Esophagus muscularis mucosa (tissue), 4 donors: ENCODE measurements at regions not wholly inside any gene's neighbourhood (a gene's known extent, or its start where the extent isn't known, plus 50 kb on each side); places are given as distances from the start of the nearest gene placed in this dataset.

Experiments used
- EP300 ChIP-seq: sonication (generic); formaldehyde crosslinking; IDR thresholded peaks from one replicate; pipeline ENCODE4 v1.6.1; 2017; ENCODE audit warnings: antibody characterized with exemption
- POLR2A ChIP-seq: fragments of 450-650 bp; IDR thresholded peaks from one replicate; pipeline ENCODE4 v1.6.1; 2017; ENCODE audit warnings: antibody characterized with exemption, moderate library complexity, mild to moderate bottlenecking, low read depth
- POLR2AphosphoS5 ChIP-seq, 2 donors: sonication (generic); formaldehyde crosslinking; IDR thresholded peaks; one replicate each; pipeline ENCODE4 v1.6.1; 2017; ENCODE audit warnings: antibody characterized with exemption in 2 of 2
- TF ChIP-seq, protein P1 (sequence below), 3 experiments: fragments of 200-600 bp in 2 of 3; fragments of 450-650 bp in 1 of 3; sonication (generic) in 2 of 3; IDR thresholded peaks; one replicate each; pipeline ENCODE4 v1.5.1; 2017 to 2019; ENCODE audit warnings: antibody characterized with exemption in 3 of 3, mild to moderate bottlenecking in 2 of 3, moderate library complexity in 1 of 3

DNA sequence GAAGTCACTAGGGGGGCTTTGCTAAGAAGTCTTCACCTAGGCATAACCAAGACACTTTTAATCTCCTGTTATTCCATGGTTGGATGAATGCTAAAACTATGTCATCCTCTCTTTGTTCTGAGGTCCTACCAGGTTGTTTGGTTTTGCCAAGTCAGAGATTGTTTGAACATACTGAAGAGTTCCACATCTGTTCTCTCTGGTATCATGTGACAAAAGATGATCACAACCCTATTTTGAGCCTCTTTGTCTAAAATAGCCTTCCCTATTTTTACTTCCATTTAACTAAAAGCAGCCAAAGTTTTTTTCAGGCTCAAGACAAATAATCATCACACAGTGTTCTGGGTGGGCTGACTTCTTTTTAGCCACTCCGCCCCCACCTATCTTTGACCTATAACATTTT, 218.4 kb upstream of the LMCD1 start:
- TF ChIP-seq, protein P1, sequence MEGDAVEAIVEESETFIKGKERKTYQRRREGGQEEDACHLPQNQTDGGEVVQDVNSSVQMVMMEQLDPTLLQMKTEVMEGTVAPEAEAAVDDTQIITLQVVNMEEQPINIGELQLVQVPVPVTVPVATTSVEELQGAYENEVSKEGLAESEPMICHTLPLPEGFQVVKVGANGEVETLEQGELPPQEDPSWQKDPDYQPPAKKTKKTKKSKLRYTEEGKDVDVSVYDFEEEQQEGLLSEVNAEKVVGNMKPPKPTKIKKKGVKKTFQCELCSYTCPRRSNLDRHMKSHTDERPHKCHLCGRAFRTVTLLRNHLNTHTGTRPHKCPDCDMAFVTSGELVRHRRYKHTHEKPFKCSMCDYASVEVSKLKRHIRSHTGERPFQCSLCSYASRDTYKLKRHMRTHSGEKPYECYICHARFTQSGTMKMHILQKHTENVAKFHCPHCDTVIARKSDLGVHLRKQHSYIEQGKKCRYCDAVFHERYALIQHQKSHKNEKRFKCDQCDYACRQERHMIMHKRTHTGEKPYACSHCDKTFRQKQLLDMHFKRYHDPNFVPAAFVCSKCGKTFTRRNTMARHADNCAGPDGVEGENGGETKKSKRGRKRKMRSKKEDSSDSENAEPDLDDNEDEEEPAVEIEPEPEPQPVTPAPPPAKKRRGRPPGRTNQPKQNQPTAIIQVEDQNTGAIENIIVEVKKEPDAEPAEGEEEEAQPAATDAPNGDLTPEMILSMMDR (IDR thresholded peaks at IDR 0.05), result no peak
- TF ChIP-seq EP300, result no peak
- no peak for TF ChIP-seq POLR2AphosphoS5 (IDR thresholded peaks at IDR 0.05)
- no peak for TF ChIP-seq POLR2A
